ENCODE measurements at regions not wholly inside any gene's neighbourhood (a gene's known extent, or its start where the extent isn't known, plus 50 kb on each side); places are given as distances from the start of the nearest gene placed in this dataset.

DNA sequence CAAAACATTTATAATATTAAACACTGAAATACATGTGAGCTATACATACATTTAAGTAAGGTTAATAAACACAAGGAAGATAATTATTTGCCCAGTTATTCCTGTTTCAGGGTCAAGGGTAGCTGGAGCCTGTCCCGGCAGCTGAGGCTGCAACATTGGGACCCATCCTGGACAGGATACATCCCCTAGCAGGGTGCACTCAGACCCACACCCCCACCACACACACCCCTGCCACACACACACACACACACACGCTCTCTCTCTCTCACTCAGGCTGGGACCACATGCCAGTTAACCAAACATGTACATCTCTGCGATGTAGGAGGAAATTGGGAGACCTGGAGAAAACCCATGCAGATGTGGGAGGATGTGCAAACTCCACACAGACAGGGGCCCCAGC is 112.6 kb upstream of the TMCC3 start:
- no peaks in the 10 kb centered on the region for H3K9me3 ChIP-seq (replicated peaks in 1 of 2; ENCODE audit: control insufficient read depth in 1 of 2, insufficient read depth in 1 of 2, low read length in 2 of 2)
- TF ChIP-seq, protein P1, sequence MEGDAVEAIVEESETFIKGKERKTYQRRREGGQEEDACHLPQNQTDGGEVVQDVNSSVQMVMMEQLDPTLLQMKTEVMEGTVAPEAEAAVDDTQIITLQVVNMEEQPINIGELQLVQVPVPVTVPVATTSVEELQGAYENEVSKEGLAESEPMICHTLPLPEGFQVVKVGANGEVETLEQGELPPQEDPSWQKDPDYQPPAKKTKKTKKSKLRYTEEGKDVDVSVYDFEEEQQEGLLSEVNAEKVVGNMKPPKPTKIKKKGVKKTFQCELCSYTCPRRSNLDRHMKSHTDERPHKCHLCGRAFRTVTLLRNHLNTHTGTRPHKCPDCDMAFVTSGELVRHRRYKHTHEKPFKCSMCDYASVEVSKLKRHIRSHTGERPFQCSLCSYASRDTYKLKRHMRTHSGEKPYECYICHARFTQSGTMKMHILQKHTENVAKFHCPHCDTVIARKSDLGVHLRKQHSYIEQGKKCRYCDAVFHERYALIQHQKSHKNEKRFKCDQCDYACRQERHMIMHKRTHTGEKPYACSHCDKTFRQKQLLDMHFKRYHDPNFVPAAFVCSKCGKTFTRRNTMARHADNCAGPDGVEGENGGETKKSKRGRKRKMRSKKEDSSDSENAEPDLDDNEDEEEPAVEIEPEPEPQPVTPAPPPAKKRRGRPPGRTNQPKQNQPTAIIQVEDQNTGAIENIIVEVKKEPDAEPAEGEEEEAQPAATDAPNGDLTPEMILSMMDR (IDR thresholded peaks at IDR 0.05), result no peak
- no peaks in the 10 kb centered on the region for H3K36me3 ChIP-seq (replicated peaks in 1 of 2; ENCODE audit: control insufficient read depth in 1 of 2, insufficient read depth in 2 of 2, low read length in 2 of 2)
- no peaks in the 10 kb centered on the region for H3K36me3 Mint-ChIP-seq
- DNase-seq, result no peak
- no peak overlapping the region for H3K4me2 ChIP-seq (replicated peaks; ENCODE audit: extremely low read depth, low read length, poor library complexity, severe bottlenecking)
- H3K9me3 Mint-ChIP-seq, result no peaks in the 10 kb centered on the region
- no peaks in the 10 kb centered on the region for H3K79me2 ChIP-seq (ENCODE audit: insufficient read depth, low read length)
- no peaks in the 10 kb centered on the region for H4K20me1 ChIP-seq (ENCODE audit: insufficient read depth, low read length)
- peaks cover 0 to 6% (median 2%) of the 10 kb centered on the region in 3 donors for H3K27me3 Mint-ChIP-seq (ENCODE audit: low read depth in 3 of 3)
- H3K9ac ChIP-seq (ENCODE audit: insufficient read depth, low read length, poor library complexity, severe bottlenecking), result no peak overlapping the region
- no peak overlapping the region for H3K4me3 Mint-ChIP-seq
- H3K27ac Mint-ChIP-seq, result peak overlapping the region; percentile 5 to 82 (median 61)
- H3K4me1 ChIP-seq (ENCODE audit: control insufficient read depth in 1 of 2, insufficient read depth in 2 of 2, low read length in 2 of 2), result peaks cover 0 to 5% of the 10 kb centered on the region in 2 donors
- intact Hi-C loops (cut with micrococcal nuclease), result no loop called here
- no peak overlapping the region for H3K4me3 ChIP-seq (replicated peaks in 1 of 3; ENCODE audit: low read depth in 2 of 3, low read length in 3 of 3)
- H3K27ac ChIP-seq (ENCODE audit: low read depth in 1 of 2, low read length in 2 of 2), result no peak overlapping the region
- H3K4me1 Mint-ChIP-seq, result peaks cover 12% of the 10 kb centered on the region
- 80% methylated on average over 1 of the region's 3 CpGs for WGBS (ENCODE audit: insufficient coverage)
- peak overlapping the region; percentile 26 for H2AFZ ChIP-seq (ENCODE audit: insufficient read depth, low read depth, low read length, poor library complexity, severe bottlenecking)
- H3K27me3 ChIP-seq (ENCODE audit: control insufficient read depth in 2 of 2, insufficient read depth in 2 of 2, low read length in 2 of 2), result no peaks in the 10 kb centered on the region

DNA sequence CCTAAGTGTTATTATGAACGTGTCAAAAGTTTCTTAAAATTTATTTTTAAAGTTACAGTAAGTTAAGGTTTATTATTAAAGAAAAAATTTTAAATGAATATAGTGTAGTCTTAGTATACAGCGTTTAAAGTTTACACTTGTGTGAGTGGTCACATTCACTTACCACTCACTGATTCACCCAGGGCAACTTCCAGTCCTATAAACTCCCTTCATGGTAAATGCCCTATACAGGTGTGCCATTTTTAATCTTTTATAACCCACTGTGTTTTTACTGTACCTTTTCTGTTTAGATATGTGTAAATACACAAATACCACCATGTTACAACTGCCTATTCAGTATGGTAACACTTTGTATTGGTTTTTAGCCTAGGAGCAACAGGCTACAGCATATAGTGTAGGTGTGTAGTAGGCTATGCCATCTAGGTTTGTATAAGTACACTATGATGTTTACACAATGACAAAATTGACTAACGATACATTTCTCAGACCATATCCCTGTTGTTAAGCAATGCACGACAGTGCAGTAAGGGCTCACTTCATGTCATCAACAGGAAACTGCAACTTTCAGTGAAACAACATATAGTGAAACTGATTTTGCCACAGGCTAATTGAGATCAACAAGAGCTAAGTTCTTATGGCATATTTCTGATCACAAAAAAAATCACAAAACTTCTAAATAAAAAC is 112.0 kb upstream of the TMCC3 start:
- no peaks in the 10 kb centered on the region for H3K36me3 Mint-ChIP-seq
- H3K27ac Mint-ChIP-seq, result peak overlapping the region in 4 of 7 donors; percentile 5 to 70 (median 52)
- Histone ChIP-seq H3K4me1 (ENCODE audit: control insufficient read depth in 1 of 2, insufficient read depth in 2 of 2, low read length in 2 of 2) (peaks cover 0 to 5% of the 10 kb centered on the region in 2 donors), H3K4me2 (replicated peaks; ENCODE audit: extremely low read depth, low read length, poor library complexity, severe bottlenecking) (no peak overlapping the region), H3K4me3 (replicated peaks in 1 of 3; ENCODE audit: low read depth in 2 of 3, low read length in 3 of 3) (no peak overlapping the region), H2AFZ (ENCODE audit: insufficient read depth, low read depth, low read length, poor library complexity, severe bottlenecking) (peak overlapping the region; percentile 26), H4K20me1 (ENCODE audit: insufficient read depth, low read length) (no peaks in the 10 kb centered on the region), H3K9ac (ENCODE audit: insufficient read depth, low read length, poor library complexity, severe bottlenecking) (no peak overlapping the region), H3K27me3 (ENCODE audit: control insufficient read depth in 2 of 2, insufficient read depth in 2 of 2, low read length in 2 of 2) (no peaks in the 10 kb centered on the region), H3K9me3 (replicated peaks in 1 of 2; ENCODE audit: control insufficient read depth in 1 of 2, insufficient read depth in 1 of 2, low read length in 2 of 2) (no peaks in the 10 kb centered on the region), H3K79me2 (ENCODE audit: insufficient read depth, low read length) (no peaks in the 10 kb centered on the region), H3K36me3 (replicated peaks in 1 of 2; ENCODE audit: control insufficient read depth in 1 of 2, insufficient read depth in 2 of 2, low read length in 2 of 2) (no peaks in the 10 kb centered on the region), H3K27ac (ENCODE audit: low read depth in 1 of 2, low read length in 2 of 2) (no peak overlapping the region)
- no peak overlapping the region for H3K4me3 Mint-ChIP-seq
- peak; percentile 12 to 49 (median 43) for DNase-seq
- peaks cover 12% of the 10 kb centered on the region for H3K4me1 Mint-ChIP-seq
- H3K27me3 Mint-ChIP-seq (ENCODE audit: low read depth in 3 of 3), result peaks cover 0 to 8% (median 2%) of the 10 kb centered on the region in 3 donors
- WGBS (ENCODE audit: insufficient coverage), result 0% methylated on average over 1 of the region's 4 CpGs
- no peaks in the 10 kb centered on the region for H3K9me3 Mint-ChIP-seq
- TF ChIP-seq, protein P1 (IDR thresholded peaks at IDR 0.05), result no peak
- intact Hi-C loops (cut with micrococcal nuclease), result no loop called here

Data from CD14-positive monocyte (primary cell).